GM19351 (cell line): ENCODE measurements at regions not wholly inside any gene's neighbourhood (a gene's known extent, or its start where the extent isn't known, plus 50 kb on each side); places are given as distances from the start of the nearest gene placed in this dataset.

Source experiments
- ATAC-seq: cut with Tn5 transposase; IDR thresholded peaks from one replicate; pipeline ENCODE4 v1.9.1; 2021; ENCODE audit warnings: mild to moderate bottlenecking, moderate library complexity; ENCODE audit not compliant: unreplicated experiment

DNA sequence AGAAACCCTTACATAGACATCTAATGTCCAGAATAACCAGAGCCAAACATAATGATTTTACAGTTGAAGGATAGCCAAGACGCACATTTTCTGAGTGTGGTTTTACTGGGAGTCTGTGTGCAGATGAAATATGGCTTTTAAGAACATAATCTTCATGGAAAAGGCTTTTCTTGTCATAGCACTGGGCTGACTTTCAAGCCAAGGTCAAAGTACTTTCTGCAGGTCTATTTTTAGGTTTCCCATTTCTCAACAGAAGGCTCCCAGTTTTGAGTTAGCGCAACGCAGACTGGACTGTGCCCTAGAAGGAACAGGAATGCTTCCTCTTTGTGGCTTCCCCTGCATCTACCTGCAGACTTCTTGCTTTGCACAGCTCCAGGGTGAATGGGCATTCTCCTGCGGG lies 92.3 kb upstream of the UPP2 start:
- ATAC-seq: no peak

DNA sequence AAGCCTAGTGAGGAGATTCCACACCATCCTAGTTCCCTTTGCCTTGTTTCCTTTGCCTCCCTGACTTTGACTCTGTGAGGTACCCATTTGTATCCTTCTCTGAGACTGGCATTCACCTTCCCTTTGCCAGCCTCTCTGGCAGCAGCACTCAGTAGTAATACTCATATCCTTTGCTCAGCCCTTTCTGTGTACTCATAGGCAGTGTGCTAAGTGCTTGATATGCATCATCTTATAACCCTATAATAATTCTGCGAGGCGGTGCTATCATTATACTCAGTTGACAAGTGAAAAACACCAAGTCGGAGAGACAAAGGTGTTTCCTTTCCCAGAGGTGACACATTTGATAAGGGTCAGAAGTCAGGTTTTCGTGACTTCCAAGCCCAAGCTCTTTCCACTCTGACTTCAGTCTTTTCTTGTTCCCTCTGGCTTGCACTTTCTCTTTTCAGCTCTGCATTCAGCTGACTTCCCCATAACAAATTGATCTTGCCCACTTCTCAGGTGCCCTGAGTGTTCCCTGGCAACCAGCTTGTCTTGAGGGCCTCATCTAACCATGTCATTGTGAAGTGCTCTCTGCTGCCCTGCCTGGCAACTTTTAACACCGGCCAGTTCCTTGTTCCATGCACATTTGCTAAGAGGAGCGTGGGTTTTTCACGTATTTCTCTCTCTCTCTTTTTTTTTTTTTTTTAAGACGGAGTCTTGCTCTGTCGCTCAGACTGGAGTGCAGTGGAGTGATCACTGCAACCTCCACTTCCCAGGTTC lies 94.5 kb upstream of the UPP2 start:
- ATAC-seq: no peak

DNA sequence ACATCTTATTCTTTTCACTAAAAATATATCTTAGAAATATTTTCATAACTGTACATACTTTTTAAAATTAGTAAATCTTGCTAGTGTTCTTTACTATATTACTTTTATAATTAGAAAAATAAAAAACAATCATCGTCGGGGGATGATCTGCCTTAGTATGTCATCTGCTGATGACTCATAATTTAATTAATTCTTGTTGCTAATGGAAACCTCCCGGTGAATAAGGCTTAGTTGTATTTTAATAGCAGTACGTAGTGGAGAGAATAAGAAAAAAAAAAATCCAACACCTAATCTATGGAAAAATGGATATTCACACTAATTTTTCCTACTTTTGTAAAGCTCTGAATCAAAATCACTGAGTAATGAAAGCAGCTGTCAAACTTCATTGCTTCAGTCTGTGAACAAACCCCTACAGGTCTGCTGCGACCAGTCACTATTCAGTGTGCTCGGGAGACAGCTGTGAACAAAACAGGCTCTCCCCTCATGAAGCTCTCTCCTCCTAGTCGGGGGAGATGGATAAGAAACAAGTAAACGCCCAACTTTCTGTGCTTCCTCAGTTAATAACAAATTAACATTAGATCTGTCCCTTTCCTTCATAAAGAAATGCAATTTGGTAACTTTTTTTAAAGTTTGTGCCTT lies 97.4 kb upstream of the UPP2 start:
- no peak for ATAC-seq

DNA sequence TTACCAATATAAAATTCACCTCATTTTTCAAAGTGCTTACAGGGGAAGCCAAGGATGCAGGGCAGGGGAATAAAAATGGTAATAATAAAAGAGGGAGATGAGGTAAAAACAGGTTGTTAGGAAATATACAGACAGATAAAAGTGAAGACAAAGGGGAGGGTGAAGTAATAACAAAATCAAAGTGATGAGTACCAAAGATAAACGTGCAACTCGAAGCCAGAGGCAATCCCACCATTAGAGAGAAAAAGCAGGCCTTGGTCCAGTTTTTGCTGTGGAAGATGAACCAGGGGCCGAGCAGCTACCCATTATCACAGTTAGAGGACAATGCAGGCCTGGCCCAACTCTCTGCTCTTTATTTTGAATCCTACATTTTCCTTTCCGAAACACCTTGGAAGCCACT lies 99.6 kb upstream of the UPP2 start:
- ATAC-seq: no peak

DNA sequence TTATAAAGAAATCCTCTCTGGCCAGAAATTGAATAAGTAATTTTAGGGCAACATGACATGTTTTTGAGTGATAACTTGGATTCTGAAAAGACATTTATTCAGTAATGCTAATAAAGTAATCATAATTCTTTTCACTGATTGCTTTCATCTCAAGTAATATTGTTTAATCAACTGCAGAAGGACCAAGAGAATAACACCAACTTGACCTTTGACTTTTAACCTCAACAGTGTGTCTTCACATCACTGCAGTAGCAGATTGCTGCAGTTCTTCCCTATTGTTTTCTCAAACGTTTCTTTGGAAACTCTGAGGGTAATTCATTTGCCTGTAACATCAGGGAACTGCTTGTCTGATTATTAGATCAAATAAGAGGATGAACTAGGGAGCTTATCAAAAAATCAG lies 104.9 kb upstream of the UPP2 start:
- no peak for ATAC-seq

DNA sequence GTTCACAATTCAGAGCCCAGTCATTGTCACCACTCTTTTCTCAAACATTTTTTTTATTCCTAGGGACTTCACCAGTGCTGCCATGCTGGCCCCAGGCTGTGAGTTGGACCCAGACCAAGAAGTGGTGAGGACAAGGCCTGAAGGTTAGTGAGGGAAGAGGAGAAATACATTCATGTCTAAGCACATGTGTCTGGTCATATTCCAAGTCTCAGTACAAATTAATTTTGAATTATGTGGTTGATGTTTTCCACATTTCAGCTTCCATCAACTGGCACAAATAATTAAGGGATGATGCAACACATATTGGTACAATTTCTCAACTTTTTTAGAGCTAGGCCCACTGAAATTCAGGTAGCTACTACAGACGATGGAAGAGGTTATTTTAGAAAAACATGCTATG lies 106.6 kb upstream of the UPP2 start:
- ATAC-seq: no peak

DNA sequence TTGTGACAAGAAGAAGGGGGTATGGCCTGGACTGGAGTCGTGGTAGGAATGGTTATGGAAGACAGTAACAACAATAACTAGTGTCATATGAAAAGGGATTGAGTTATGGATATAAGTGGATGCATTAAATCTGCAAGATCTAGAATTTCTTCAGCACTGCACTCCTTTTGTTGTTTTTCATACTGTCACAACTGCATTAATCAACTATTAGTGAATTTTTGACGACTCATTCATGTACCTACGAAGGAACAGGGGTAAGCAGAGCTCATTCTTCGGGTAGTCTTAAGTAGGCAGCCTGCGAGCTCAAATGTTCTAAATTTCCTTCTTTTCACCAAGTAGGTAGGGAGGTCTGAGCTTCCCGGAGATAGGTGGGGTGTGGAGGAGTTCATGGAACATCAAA lies 109.7 kb upstream of the UPP2 start:
- no peak for ATAC-seq

DNA sequence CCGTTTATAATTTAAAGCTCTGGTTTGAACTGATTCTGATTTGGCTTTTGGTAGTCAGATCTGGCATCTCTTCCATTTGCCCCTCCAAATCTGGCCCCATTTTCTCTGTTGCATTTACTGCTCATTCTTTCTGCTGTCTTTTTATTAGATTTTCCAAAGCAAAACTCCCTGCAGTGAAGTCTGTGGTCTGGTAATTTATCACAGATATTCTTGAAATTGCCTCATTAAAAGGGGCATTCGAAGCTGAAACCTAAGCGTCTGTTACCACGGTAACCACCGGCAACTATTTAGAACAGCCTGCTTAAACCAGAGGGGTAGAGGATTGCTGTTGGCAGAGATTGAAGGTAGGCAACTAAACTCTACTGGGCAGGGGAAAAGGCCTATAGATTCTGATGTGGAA lies 111.5 kb upstream of the UPP2 start:
- no peak for ATAC-seq

DNA sequence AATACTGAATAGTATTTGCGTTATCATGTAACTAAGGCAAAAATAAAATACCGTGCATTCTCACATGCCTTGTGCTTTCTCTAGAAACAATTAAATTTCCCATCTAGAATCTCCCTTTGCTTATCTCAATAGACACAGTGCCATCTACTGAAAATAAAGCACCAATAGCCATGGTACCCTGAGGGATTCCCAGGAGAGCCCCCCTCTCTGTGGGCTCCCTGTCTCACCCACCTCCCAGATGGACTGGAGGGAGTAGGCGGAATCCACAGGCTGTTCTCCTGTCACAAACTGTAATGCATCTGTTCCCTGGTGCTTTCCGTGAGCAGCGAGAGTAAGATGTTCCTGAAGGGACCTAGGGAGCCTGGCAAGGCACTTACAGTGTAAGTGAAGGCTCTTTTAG lies 112.4 kb upstream of the UPP2 start:
- no peak for ATAC-seq

DNA sequence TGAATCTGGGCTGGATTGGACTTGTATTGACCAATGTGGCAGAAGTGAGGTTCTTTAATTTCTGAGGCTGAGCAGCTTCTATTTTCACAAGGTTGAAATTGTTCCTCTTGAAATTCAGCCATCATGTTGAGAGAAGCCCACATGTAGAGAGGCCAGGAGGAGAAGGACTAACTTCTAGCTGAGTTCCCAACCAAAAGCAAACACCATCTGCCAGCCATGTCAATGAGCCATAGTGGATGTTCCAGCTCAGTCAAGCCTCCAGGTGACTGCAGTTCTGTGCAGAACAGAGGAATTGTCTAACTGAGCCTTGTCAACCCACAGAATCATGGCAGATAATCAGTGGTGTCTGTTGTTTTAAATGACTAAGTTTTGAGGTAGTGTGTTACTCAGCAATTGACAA lies 110.6 kb upstream of the ACVR1 start:
- no peak for ATAC-seq

DNA sequence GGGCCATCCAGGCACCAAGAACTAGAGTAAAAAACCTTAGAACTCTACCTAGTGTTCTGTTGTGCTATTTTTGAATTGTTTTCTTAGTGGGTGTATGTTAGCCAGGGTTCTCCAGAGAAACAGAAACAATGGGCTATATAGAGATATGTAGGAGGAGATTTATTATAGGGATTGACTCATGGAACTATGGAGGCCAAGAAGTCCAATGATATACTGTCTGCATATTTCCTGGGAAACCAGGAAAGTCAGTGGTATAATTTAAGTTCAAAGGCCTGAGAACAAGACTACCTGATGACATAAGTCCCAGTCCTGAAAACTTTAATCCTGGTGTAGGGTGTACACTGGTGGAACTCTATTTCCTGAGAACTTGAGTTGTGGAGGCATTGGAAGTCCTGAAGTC lies 108.7 kb upstream of the ACVR1 start:
- no peak for ATAC-seq

DNA sequence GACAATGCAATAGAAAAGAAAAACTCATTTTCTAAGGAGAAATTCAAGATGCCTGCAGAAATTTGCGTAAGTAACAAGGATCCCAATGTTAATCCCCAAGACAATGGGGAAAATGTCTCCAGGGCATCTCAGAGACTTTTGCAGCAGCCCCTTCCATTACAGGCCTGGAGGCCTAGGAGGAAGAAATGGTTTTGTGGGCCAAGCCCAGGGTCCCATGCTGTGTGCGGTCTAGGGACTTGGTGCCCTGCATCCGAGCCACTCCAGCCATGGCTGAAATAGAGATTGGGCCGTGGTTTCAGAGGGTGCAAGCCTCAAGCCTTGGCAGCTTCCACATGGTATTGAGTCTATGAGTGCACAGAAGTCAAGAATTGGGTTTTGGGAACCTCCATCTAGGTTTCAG lies 103.9 kb upstream of the ACVR1 start:
- no peak for ATAC-seq

DNA sequence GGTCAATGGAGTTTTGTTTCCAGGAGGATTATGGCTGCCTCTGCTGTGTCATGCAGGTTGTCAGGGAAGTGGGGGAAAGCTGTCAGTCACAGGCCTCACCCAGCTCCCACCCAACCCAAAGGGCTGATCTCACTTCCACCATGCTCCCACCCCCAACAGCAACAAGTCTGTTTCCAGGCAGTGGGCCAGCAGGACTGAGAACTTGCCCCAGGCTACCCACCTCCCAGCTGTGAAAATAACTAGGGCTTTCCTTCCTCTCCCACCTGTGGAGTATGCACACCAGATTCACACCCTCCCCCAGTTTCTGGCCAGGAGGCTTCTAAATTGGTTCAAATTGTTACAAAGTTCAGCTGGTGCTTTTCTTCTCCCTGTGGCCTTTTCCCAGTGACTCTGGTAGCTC lies 95.6 kb upstream of the ACVR1 start:
- ATAC-seq: no peak

DNA sequence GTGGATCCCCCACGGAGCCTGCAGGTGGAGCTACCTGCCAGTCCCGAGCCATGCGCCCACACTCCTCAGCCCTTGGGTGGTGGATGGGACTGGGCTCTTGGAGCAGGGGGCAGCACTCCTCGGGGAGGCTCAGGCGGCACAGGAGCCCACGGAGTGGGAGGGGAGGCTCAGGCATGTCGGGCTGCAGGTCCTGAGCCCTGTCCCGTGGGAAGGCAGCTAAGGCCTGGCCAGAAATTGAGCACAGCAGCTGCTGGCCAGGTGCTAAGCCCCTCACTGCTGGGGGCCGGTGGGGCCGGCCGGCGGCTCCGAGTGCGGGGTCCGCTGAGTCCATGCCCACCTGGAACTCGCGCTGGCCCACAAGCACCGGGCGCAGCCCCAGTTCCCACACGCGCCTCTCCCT lies 91.7 kb upstream of the ACVR1 start:
- no peak for ATAC-seq

DNA sequence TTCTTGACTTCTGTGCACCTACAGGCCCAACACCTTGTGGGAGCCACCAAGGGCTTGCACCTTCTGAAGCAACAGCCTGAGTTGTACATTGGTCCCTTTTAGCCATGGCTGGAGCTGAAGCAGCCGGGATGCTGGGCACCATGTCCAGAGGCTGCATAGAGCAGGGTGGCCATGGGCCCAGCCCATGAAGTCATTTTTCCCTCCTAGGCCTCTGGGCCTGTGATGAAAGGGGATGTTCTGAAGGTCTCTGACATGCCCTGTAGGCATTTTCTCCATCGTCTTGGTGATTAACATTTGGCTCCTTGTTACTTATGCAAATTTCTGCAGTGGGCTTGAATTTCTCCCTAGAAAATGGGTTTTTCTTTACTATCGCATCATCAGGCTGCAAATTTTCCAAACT lies 83.1 kb upstream of the ACVR1 start:
- no peak for ATAC-seq

DNA sequence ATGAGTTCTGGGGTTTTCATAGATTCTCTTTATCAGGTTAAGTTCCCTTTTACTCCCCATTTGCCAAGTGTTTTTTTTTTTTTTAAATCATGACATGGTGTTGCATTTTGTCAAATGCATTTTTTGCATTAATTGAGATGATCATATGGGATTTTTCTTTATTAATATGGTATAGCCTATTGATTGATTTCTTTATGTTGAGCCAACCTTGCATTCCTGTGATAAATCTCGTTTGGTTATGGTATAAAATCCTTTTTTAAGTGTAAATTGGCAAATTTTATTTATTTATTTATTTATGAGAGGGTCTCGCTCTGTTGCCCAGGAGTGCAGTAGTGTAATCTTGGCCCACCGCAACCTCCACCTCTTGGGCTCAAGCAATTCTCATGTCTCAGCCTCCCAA lies 81.5 kb upstream of the ACVR1 start:
- no peak for ATAC-seq

DNA sequence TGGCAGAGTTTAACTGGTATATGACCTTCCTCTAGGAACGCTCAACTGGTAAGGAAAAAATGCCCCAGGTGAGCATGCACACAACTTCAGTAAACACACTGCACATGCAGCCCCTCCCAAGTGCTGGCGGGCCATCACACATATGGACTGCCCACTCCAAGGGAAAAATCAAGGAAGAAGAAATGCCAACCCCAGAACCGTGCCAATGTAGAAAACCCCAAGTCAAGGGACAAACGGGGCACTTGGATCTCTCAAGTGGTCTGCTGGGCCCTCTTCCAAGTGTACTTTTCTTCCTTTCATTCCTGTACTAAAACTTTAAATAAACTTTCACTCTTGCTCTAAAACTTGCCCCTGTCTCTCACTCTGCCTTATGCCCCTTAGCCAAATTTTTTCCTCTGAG lies 76.4 kb upstream of the ACVR1 start:
- ATAC-seq: no peak

DNA sequence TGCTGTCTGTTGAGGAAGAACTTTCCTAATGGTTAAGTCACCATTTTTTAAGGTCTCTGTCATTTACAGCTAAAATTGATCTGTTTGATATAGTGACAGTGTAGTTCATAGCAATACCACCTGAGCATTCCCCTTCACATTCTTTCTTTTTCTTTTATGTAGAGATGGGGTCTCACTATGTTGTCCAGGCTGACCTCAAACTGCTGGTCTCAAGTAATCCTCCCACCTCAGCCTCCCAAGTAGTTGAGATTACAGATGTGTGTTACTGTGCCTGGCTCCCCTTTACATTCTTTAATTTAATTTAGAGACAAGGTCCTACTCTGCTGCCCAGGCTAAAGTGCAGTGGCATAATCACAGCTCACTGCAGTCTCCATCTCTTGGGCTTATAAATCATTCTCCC lies 72.7 kb upstream of the ACVR1 start:
- no peak for ATAC-seq

DNA sequence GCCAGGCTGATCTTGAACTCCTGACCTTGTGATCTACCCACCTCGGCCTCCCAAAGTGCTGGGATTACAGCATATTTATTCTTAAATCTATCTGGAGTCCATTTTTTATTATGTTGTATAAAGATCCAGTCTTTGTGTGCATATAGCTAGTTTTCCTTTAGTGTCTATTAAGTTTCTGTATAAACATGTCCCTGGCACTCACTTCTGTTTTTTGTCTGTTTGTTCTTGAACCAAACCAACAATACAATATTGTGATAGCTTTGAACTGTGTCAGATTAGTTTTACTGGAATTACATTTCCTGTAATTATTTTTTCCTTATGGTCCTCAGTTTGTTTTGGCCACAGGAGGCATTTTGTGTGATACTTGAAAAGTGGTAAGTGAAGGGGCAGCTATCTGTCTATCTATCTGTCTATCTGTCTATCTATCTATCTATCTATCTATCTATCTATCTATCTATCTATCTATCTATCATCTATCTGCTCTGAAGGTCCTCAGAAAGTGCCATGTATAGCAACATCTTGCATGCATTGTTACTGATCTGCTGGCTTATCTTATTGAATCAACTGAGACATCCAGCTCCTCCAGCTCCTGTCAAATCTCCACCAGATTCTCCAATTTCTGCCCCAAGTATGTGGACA lies 70.9 kb upstream of the ACVR1 start:
- no peak for ATAC-seq

DNA sequence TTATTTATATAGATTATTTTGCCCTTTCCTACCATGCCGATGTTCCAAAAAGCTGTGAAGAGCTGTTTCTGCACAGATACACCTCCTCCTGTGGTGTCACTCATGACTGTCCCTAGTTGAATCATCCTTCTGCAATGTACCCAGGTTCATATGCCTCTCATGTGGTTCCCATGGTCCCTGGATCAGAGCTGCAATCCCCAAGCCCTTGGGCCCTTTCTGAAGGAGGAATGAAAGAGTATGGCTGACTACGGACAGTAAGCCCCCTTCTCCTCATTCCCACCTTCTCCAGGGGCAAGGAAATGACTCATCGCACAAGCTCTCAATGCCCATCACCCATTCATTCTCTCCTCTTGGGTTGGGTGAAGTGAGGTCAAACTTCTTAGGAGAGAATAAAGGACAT lies 63.9 kb upstream of the ACVR1 start:
- ATAC-seq: no peak

DNA sequence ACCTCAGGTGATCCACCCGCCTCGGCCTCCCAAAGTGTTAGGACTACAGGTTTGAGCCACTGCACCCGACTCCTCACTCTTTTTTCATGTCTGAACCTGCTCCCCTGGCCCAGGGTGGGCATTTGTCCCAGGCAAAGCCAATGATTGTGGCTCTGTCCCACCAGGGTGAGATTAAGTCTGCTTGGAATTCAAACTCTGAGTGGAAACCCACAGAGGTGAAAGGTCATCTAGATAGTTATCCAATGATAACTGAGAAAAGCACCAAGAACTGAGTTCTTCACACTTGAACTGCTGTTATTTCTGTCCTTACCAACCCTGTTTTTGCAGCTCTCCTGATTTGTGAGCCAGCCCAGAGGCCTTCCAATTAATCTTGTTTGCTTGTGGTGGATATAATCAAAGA lies 62.4 kb upstream of the ACVR1 start:
- ATAC-seq: no peak

DNA sequence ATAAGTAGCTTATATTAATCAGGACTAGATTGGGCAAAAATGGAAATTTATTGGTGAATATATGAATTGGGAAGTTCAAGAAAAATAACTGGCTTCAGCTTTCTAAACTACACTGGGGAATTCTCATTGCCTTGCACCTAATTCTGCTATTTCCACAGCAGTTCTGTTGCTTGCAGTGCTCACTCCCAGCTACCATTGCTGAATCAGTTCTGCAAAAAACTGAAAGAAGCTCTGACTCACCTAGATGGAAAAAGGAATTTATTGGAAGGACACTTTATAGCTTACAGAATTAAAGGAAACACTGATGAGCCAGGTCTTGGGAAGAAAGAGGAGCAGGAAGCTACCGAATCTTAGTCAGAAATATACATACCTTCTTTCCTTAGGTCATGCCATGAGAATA lies 60.3 kb upstream of the ACVR1 start:
- ATAC-seq: no peak
